Panc1 (cell line): ENCODE measurements at regions not wholly inside any gene's neighbourhood (a gene's known extent, or its start where the extent isn't known, plus 50 kb on each side); places are given as distances from the start of the nearest gene placed in this dataset.

Source experiments
- CTCF ChIP-seq: fragments of 450-650 bp; IDR thresholded peaks from 2 replicates; pipeline ENCODE4 v1.5.1; 2017; ENCODE audit warnings: mild to moderate bottlenecking
- POLR2AphosphoS5 ChIP-seq: IDR thresholded peaks from 2 replicates; pipeline ENCODE4 v1.6.1; 2012; ENCODE audit warnings: mild to moderate bottlenecking, low read depth, low read length, moderate library complexity
- REST ChIP-seq, 2 experiments: IDR thresholded peaks; 2 replicates each; pipeline ENCODE4 v1.6.1; 2011 to 2012; ENCODE audit warnings: low read depth in 2 of 2, control low read depth in 1 of 2, low read length in 1 of 2, mild to moderate bottlenecking in 1 of 2, moderate library complexity in 1 of 2; ENCODE audit not compliant: insufficient read depth in 1 of 2
- SIN3A ChIP-seq: IDR thresholded peaks from 2 replicates; pipeline ENCODE4 v1.6.1; 2012; ENCODE audit warnings: low read depth, mild to moderate bottlenecking, low read length, moderate library complexity, borderline replicate concordance; ENCODE audit not compliant: insufficient read depth

- TF ChIP-seq POLR2AphosphoS5, result no peak
- no peak for TF ChIP-seq CTCF
- no peak for TF ChIP-seq SIN3A
- TF ChIP-seq REST (IDR thresholded peaks at IDR 0.05; ENCODE audit: insufficient read depth in 1 of 2, low read depth in 2 of 2, low read length in 1 of 2), result no peak
Measured at GRCh38 chr3:144989807-144990206, 1018.2 kb downstream of the DIPK2A start.
